ENCODE measurements at regions not wholly inside any gene's neighbourhood (a gene's known extent, or its start where the extent isn't known, plus 50 kb on each side); places are given as distances from the start of the nearest gene placed in this dataset.

DNA sequence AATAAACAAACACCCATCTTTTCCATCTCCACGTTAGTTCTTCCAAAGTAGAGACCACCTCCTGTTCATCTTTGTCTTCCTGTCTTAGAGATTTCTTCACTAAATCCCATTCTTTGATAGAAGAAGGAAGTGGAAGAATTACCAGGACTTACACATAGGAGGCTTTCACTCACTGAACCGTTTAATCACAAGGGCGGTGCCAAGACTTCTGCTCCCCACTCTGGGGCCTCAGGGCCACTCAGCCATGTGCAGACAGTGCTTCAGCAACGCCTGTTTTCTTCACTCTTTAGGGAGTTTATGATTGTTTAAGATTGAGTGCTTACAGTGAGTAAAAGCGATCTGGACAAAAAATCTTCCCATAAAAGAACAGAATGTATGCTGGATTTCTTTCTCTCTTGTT, 63.9 kb upstream of the SORCS3 start:
- DNase-seq: no peak

DNA sequence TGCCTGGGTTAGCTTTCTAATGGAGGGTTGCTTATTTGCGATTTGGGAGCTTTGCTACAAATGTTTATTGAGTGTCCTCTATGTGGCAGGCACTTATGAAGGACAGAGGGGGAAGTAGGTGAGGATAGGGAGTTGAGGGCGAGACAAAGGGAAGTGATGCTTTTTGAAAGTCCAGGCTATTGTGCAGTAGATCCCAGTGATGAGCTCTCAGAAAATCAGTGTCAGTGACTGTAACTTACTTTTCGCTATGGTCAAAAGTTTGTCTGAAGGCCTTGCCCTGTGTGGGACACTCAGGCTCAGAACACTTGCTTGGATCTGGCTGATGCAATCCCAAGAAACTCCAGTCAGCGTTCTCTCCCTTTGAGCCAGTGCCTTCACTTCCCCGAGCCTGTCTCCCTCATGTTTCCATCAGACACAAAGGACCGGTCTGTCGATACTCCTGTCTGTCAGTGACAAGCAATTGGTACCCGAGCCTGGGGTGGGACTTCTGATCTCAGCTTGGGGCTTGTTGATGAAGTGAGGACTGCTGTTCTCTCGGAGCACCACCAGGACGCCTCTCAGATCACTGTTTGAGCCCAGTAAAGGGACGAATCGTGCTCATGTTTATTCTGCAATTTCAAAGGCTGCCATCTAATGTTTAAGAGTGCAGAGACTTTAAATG, 63.1 kb upstream of the SORCS3 start:
- no peak for DNase-seq

DNA sequence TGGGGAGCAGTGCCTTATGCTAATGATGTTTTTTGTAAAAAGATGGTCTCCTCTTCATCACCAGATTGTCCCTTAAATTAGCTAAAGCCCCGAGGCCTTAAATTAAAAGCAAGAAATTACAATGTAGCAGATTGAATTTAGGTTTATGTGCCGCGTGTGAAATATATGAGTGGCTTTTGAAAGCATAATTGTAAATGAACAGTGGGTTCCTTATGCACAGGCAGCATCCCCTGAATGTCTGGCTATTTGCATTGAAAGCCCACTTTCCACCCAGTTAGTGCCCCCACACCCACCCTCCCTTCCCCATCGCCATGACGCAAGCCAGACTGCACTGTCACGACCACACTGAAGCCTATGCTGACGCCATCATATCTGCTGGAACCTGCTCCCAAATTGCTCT, 62.4 kb upstream of the SORCS3 start:
- DNase-seq: no peak

DNA sequence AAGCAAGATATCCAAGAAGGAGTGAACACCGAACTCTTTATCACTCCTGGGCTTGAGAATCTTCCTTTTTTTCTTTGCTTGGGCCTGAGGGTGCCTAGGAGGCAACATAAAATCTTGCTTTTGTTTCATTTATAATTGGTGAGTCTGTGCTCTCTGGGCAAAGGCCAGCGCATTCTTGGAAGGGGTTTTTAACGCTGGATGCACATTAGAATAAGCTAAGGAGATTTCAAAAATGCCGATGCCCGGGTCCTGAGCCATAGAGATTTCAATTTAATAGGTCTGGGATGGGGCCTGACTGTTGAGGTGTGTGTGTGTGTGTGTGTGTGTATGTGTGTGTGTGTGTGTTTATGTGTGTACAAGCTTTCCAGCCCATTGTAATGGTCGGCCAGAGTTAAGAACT, 62.0 kb upstream of the SORCS3 start:
- DNase-seq: no peak

DNA sequence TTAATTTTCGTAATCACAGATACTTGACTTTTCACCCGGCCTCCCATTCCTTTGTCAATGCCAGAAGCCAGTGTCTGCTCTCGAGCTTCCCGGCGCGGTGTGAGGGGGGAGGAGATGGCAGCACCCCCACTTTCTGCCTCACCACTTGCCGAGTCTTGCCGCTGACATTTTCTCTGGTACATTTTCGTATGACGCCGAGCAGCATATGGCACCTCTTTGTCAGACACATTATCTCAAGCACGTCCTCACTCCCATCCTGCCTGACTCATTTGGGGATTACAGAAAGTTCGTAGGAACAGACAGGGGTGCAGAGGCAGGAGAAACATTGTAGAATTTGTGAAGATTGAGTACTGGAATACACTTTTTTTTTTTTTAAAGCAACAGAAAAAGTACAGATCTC, 60.8 kb upstream of the SORCS3 start:
- no peak for DNase-seq

DNA sequence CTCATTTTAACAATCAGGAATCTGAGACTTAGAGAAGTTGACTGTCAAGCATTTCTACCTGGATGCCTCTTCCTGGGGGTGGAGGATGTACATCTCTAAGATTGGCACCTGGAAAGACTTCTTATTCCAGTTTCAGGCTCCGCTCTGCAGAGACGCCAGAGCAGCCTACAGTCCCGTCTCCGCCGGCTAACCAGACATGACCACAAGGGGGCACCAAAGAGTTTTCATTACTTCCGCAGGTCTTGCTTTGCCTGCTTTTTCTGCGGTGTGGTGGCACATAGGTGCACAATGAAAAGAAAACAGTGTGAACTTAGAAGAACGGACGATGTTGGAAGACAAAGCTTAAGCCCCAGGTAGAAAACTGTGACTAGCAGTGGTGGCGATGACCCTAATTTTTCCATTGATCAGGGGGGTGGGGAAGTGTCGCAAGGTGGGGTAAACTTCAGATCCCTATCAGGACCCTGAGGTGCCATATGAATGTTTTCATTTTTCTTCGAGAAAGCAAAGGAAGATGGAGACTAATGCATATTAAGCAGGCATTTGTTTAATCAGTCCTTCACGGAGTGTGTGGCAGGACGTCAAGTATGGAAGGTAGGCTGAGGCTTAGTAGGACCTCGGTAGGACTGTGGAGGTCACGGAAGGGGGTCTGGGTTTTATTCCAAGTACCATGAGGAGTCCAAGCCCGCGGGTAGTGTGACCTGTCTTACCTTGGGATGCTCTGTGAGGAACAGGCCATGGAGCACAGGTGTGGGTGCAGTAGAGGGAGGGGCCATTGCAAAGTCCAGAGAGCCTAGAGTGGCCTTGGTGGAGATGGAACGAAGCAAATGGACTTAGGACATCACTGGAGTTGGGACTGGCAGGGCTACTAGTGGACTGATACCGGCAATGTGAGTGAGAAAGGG, 60.1 kb upstream of the SORCS3 start:
- DNase-seq: peak in 1 of 2 experiments; percentile 11

DNA sequence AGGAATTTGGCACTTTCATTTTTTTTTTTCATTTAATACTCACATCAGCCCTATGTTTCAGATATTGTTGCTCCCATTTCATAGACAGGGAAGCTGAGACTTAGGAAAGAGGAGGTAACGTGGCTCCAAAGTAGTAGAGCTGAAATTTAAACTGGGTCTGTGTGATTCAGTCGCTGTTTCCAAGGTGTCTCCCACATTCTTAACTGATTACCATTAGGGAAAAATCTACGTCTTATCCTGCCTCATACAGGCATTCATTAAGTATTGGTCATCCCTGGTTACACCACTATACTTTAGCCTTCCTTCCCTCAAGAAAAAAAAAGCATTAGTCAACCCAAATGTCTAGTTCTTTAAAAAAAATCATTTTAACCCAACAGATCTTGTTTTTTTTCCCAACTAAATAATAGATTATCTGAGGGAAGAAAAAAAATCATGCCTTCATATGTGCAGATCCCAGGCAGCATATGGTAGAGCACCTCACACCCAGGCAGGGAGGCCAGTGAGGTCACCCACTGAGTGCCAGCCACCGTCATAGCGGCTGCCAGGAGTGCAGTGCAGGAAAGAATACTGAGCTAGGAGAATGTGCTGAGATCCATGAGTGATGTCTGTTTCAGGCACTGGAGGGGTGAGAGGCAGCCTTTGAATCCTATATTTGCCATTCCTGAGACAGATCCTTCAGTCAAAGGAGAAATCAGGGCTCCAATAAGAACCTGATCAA, 59.0 kb upstream of the SORCS3 start:
- DNase-seq: no peak

DNA sequence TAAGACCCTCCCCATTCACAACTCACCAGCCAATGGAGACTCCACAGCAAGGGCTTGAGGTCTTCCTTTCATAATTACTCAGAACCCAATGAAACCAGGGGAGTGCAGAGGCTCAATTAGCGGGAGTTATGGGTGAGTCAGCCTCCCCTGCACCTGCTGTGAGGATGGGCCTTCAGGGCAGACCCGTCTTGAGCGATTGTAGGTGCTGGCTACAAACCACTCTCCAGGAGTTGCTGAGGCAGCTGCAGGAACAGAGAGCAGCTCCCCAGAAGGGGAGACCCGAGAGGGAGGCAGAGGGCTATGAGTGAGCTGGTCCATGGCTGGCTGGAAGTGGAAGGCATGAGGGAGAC, 58.5 kb upstream of the SORCS3 start:
- no peak for DNase-seq

DNA sequence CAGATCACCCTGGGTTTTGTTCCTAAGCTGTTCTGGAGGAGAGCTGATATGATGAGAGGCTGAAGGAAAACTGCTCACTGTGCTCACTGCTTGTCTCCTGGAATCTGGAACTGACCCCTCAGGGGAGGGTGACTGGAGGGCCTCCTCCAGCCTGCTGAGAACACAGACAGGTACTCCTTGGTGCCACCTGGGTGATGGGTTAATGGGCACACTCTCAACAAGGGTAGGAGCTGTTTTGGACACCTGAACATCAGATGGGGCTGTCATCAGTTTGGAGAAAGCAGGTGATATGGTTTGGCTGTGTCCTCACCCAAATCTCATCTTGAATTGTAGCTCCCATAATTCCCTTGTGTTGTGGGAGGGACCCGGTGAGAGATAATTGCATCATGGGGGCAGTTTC, 58.1 kb upstream of the SORCS3 start:
- DNase-seq: no peak

DNA sequence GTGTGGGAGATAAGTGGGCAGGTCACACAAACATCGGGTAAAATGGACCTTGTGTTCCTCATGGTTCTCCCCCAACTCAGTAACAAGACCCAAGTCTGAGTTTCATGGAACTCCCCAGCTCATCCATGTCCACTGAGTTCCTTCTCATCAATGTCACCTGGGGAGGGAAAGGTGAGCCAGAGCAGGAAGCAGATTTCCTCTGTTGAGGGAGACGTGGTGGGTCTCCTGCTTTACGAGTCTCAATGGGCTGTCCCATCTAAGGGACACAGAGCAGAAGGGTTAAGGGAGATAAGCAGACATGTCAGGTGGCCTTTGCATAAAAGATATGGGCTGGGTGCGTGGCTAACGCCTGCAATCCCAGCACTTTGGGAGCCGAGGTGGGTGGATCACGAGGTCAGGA, 56.5 kb upstream of the SORCS3 start:
- DNase-seq: no peak

DNA sequence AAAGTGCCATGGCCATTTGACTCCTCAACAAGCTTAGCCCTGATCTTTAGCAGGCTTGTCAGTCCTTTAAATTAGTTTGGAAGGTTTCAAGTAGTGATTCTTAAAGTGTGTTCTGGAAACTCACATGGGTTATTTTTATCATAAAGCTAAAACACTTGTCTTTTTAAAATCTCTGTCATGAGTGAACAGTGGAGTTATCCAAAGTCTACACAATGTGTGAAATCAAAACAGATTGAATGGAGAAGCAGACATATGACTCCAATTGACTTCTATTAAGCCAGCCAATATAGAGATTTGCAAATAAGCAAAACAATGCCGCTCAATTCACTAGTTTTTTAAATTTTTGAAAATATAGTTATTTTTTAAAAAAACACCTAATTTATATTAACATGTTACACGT, 53.3 kb upstream of the SORCS3 start:
- no peak for DNase-seq

DNA sequence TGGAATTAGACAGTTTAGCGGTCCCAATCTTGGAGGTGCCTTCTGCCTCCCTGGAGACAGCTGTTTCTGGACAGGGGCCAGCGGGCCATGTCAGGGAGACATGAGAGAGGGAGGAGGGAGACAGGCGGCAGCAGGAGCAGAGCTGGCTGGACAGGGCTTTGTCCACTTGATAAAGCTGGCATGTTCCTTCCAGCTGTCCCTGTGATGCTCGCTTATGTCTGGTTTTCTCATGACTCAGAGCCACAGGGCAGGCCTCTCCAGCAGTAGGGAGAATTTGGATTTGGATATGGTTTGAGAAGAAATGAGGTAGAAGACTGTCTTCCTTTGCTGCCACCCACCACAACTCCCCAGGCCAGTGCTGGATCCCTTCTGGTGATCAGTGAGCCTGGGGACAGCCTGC, 51.7 kb upstream of the SORCS3 start:
- no peak for DNase-seq

DNA sequence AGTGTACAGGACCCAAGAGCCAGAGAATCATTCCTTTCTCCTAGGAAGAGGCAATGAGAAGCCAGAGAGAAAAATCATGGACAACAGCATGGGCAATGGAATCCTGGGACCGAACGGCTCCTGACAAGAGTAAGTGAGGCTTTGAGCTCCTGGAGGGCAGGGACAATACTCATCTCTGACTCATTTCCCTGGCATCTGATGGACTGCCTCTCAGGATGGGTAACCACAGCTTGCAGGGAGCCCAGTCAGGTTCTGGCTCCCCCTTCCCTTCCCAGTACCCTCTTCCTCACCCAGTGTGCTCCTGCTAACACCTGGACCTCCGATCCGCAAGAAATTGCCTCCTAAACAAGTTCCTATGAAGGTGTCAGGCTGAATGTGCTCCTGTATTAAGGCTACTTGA, 51.2 kb upstream of the SORCS3 start:
- peak in 1 of 2 experiments; percentile 39 for DNase-seq
